Common myeloid progenitor, CD34-positive (primary cell): ENCODE measurements at regions not wholly inside any gene's neighbourhood (a gene's known extent, or its start where the extent isn't known, plus 50 kb on each side); places are given as distances from the start of the nearest gene placed in this dataset.

Source experiments
- CTCF ChIA-PET: fragments of 350-600 bp; sonication (Branson Sonifier 250); formaldehyde crosslinking; loops from one replicate; lab custom pipeline; 2021; ENCODE audit warnings: antibody characterized with exemption; lab: Charles Lee
- POLR2A ChIA-PET: fragments of 350-600 bp; sonication (Branson Sonifier 250); formaldehyde crosslinking; loops from one replicate; lab custom pipeline; 2021; ENCODE audit warnings: antibody characterized with exemption; lab: Charles Lee
- DNase-seq, 3 donors: peaks; one replicate each; pipeline versions ENCODE4 v3.0.0 to v3.0.0-alpha.2; 2013
- H3K27ac ChIP-seq, 2 experiments: 1 replicate in 1 of 2; 2 replicates in 1 of 2; pipeline ENCODE4 v1.7.0; 2013; ENCODE audit warnings: inconsistent platforms in 2 of 2, low read length in 2 of 2, mild to moderate bottlenecking in 2 of 2, low read depth in 1 of 2, moderate library complexity in 1 of 2; ENCODE audit not compliant: severe bottlenecking in 2 of 2, insufficient read depth in 1 of 2, poor library complexity in 1 of 2
- H3K27me3 ChIP-seq, 5 experiments: replicated peaks in 2 of 5; 1 replicate in 3 of 5; 2 replicates in 2 of 5; pipeline versions ENCODE4 v1.6.1 to v1.7.0; 2013; ENCODE audit warnings: low read length in 4 of 5, mild to moderate bottlenecking in 2 of 5, moderate library complexity in 2 of 5, inconsistent platforms in 1 of 5; ENCODE audit not compliant: insufficient read depth in 5 of 5, control insufficient read depth in 4 of 5
- H3K36me3 ChIP-seq, 4 experiments: 1 replicate in 2 of 4; 2 replicates in 2 of 4; pipeline versions ENCODE4 v1.6.1 to v1.7.0; 2013; ENCODE audit warnings: low read length in 3 of 4, control low read depth in 1 of 4, mild to moderate bottlenecking in 1 of 4; ENCODE audit not compliant: control insufficient read depth in 4 of 4, insufficient read depth in 4 of 4
- H3K4me1 ChIP-seq, 4 experiments: 1 replicate in 3 of 4; 2 replicates in 1 of 4; pipeline versions ENCODE4 v1.6.1 to v1.7.1; 2013; ENCODE audit warnings: low read length in 3 of 4, mild to moderate bottlenecking in 3 of 4, control low read depth in 1 of 4, inconsistent platforms in 1 of 4, moderate library complexity in 1 of 4; ENCODE audit not compliant: control insufficient read depth in 4 of 4, insufficient read depth in 4 of 4; ENCODE audit errors: control extremely low read depth in 1 of 4
- H3K4me3 ChIP-seq, 7 experiments: 1 replicate in 4 of 7; 2 replicates in 3 of 7; pipeline versions ENCODE4 v1.5.1 to v1.7.0; 2013; ENCODE audit warnings: mild to moderate bottlenecking in 7 of 7, low read length in 6 of 7, moderate library complexity in 6 of 7, inconsistent platforms in 2 of 7, low read depth in 2 of 7, control low read depth in 1 of 7; ENCODE audit not compliant: insufficient read depth in 4 of 7, control insufficient read depth in 1 of 7; ENCODE audit errors: extremely low read depth in 1 of 7
- H3K9me3 ChIP-seq, 5 experiments: 1 replicate in 4 of 5; 2 replicates in 1 of 5; pipeline versions ENCODE4 v1.6.1 to v1.7.1; 2013; ENCODE audit warnings: low read length in 4 of 5, mild to moderate bottlenecking in 2 of 5, inconsistent platforms in 1 of 5, low read depth in 1 of 5, moderate library complexity in 1 of 5; ENCODE audit not compliant: control insufficient read depth in 4 of 5, insufficient read depth in 2 of 5; ENCODE audit errors: control extremely low read depth in 1 of 5
- WGBS: methylation state at CpG from one replicate; pipeline ENCODE4 v1.1.5; 2013; ENCODE audit not compliant: insufficient coverage; 5-methylcytosine and 5-hydroxymethylcytosine counted together

DNA sequence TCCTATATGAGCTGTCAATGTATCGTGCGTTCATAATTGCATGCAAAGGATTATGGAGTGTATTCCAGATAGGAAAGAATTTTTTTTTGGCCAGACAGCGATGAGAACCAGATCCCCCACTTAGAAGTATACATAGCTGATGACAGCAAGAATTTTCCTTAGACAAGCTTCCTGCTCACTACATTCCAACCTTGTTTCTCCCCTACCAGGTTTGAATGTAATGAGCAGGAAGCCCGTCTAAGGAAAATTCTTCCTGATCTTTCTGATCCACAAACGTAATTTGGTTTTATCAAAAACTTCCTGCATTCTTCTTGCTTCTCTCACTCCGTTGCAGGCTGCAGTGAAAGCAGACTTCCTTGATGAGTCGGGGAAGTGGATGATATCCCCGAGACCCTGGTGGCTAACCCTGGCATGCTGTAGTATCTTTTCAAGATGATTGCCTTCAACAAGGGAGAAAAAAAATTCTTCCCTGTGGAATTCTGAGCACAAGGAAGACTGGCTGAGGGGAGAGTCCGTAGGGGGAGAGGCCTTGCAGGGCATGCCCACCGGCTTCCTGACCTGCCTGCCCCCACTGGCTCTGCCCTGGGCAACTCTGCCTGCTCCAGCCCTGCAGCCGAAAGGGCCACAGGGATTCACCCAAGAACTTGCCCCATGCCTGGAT is 243.1 kb downstream of the TLE3 start:
- Histone ChIP-seq H3K36me3 (no peaks in the 10 kb centered on the region), H3K27ac (no peak overlapping the region), H3K4me1 (peaks cover 0 to 8% (median 0%) of the 10 kb centered on the region in 4 experiments), H3K4me3 (no peak overlapping the region), H3K9me3 (peaks cover 0 to 4% (median 3%) of the 10 kb centered on the region in 5 experiments), H3K27me3 (peaks cover 0 to 4% (median 0%) of the 10 kb centered on the region in 5 experiments)
- POLR2A ChIA-PET, result no interaction called here
- 71% methylated on average over 10 of the region's 11 CpGs for WGBS
- DNase-seq, result no peak
- CTCF ChIA-PET, result no interaction called here

GRCh38 chr15:69855258-69856000 is 242.3 kb downstream of the TLE3 start:
- Histone ChIP-seq H3K4me3 (no peak overlapping the region), H3K27me3 (peaks cover 0 to 4% (median 0%) of the 10 kb centered on the region in 5 experiments), H3K9me3 (peaks cover 0 to 4% (median 3%) of the 10 kb centered on the region in 5 experiments), H3K27ac (no peak overlapping the region), H3K36me3 (no peaks in the 10 kb centered on the region), H3K4me1 (peaks cover 0 to 8% (median 0%) of the 10 kb centered on the region in 4 experiments)
- ChIA-PET CTCF (interaction anchor here (1.2 kb wide), 1 partner anchor 19 kb away, joined by 4 read pairs; no protein-coding TSS in a partner anchor), POLR2A (no interaction called here)
- WGBS, result 87% methylated on average over 11 of the region's 13 CpGs
- no peak for DNase-seq

- Histone ChIP-seq H3K4me1 (peaks cover 0 to 8% (median 0%) of the 10 kb centered on the region in 4 experiments), H3K27me3 (peaks cover 0 to 4% (median 0%) of the 10 kb centered on the region in 5 experiments), H3K27ac (no peak overlapping the region), H3K9me3 (peaks cover 0 to 4% (median 3%) of the 10 kb centered on the region in 5 experiments), H3K4me3 (no peak overlapping the region), H3K36me3 (no peaks in the 10 kb centered on the region)
- 100% methylated on average over 5 of the region's 6 CpGs for WGBS
- ChIA-PET POLR2A (no interaction called here), CTCF (no interaction called here)
- no peak for DNase-seq
These were observed 240.5 kb downstream of the TLE3 start for GRCh38 chr15:69857250-69857649.

DNA sequence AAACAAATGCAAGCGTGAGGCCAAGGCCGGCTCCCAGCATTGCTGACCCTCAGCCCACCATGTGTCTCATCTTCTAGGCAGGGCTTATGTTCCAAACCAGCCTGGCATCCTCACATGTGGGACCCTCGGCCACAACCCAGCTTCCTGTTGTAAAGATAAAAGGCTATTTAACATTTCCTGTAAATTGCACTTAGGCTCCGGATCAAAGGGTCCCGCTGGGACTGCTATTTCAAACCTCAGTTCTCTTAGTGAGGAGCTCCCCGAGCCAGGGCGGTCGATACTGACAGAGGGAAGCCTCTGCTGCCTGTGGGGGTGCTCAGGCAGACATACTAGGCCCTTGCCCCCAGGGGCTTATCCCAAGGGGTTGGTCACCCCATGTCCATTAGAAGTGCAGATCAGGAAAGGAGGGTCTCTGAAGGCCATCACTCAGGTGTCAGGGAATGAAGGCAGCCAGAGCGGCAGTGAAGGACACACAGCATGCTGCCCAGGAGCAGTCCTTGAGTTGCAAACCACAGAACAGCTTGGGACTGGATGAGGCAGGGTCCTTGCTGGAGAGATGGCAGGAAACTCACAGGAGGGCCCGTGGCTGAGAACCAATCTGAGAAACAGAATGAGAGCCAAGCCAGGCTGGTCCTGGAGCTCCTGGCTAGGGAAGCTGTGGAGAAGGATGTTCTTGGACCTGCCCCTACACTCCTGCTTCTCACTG is 239.9 kb downstream of the TLE3 start:
- POLR2A ChIA-PET, result no interaction called here
- H3K27me3 ChIP-seq, result peaks cover 0 to 4% (median 0%) of the 10 kb centered on the region in 5 experiments
- no peak overlapping the region for H3K27ac ChIP-seq
- DNase-seq, result no peak
- H3K36me3 ChIP-seq, result no peaks in the 10 kb centered on the region
- H3K4me1 ChIP-seq, result peaks cover 0 to 11% (median 0%) of the 10 kb centered on the region in 4 experiments
- 74% methylated on average over 10 of the region's 10 CpGs for WGBS
- CTCF ChIA-PET, result no interaction called here
- H3K4me3 ChIP-seq, result no peak overlapping the region
- H3K9me3 ChIP-seq, result peaks cover 0 to 4% (median 2%) of the 10 kb centered on the region in 5 experiments

- peaks cover 0 to 13% (median 0%) of the 10 kb centered on the region in 4 experiments for H3K4me1 ChIP-seq
- CTCF ChIA-PET, result interaction anchor here (0.9 kb wide), 1 partner anchor 15 kb away, joined by 3 read pairs; no protein-coding TSS in a partner anchor
- H3K27ac ChIP-seq, result no peak overlapping the region
- H3K9me3 ChIP-seq, result no peaks in the 10 kb centered on the region
- peaks cover 0 to 4% (median 0%) of the 10 kb centered on the region in 5 experiments for H3K27me3 ChIP-seq
- POLR2A ChIA-PET, result no interaction called here
- WGBS, result 100% methylated on average over 2 of the region's 5 CpGs
- H3K4me3 ChIP-seq, result no peak overlapping the region
- no peaks in the 10 kb centered on the region for H3K36me3 ChIP-seq
- no peak for DNase-seq
These were observed 239.3 kb downstream of the TLE3 start for GRCh38 chr15:69858456-69858855.

- no peak overlapping the region for H3K27ac ChIP-seq
- no peaks in the 10 kb centered on the region for H3K36me3 ChIP-seq
- POLR2A ChIA-PET, result no interaction called here
- 100% methylated on average over 1 of the region's 5 CpGs for WGBS
- H3K27me3 ChIP-seq, result no peaks in the 10 kb centered on the region
- CTCF ChIA-PET, result no interaction called here
- no peak overlapping the region for H3K4me3 ChIP-seq
- DNase-seq, result no peak
- H3K4me1 ChIP-seq, result peaks cover 0 to 13% (median 0%) of the 10 kb centered on the region in 4 experiments
- no peaks in the 10 kb centered on the region for H3K9me3 ChIP-seq
These were observed 237.9 kb downstream of the TLE3 start for GRCh38 chr15:69859866-69860265.
